ENCODE measurements at regions not wholly inside any gene's neighbourhood (a gene's known extent, or its start where the extent isn't known, plus 50 kb on each side); places are given as distances from the start of the nearest gene placed in this dataset.

DNA sequence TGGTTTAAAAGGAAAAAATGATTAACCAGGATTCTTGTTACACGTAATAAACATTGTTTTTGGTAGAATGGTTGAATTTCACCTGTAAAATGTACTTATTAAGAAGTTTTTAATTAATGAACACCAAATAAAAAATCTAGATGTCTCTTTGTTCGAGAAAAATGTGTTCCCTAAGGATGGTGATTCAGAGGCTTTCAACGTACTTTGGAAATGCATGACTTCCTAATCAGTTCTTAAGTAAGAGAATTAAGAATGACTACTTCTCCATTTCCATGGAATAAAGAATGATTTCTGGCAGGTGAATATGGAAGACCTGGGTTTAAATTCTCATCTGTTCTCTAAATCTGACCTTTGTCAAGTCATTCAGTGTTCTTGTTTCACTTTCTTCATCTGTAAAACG, 428.6 kb downstream of the KCNH5 start:
- no peak for DNase-seq (ENCODE audit: low spot score in 2 of 2)
- Mint-ChIP-seq H3K27ac (ENCODE audit: low read depth) (no peak overlapping the region), H3K9me3 (peaks cover 15% of the 10 kb centered on the region), H3K27me3 (no peaks in the 10 kb centered on the region), H3K4me3 (no peak overlapping the region), H3K4me1 (no peaks in the 10 kb centered on the region), H3K36me3 (ENCODE audit: insufficient read depth) (no peaks in the 10 kb centered on the region)
- ATAC-seq (replicated peaks; ENCODE audit: extremely low read depth, poor library complexity, severe bottlenecking): no peak

DNA sequence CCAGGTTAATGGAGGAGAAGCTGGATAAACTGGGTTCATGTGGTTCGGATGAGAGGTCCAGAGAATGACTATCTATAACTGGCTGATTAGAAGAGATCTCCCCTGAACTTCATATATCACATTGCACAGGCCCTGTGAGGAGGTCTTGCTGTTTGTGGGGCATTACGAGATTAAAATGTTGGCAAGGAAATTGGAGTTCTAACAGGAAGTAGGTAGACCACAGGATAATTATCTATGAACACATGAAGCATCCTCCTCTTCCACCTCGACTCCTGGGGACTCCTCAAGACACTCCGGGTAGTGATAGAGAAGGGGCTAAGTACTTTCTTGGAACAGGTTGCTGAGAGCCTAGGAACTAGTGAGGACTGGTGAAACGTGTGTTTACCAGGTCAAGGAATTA, 418.8 kb downstream of the KCNH5 start:
- no peak overlapping the region for H3K27ac Mint-ChIP-seq (ENCODE audit: low read depth)
- no peaks in the 10 kb centered on the region for H3K27me3 Mint-ChIP-seq
- H3K9me3 Mint-ChIP-seq: peaks cover 26% of the 10 kb centered on the region
- no peaks in the 10 kb centered on the region for H3K4me1 Mint-ChIP-seq
- ATAC-seq (replicated peaks; ENCODE audit: extremely low read depth, poor library complexity, severe bottlenecking) (no peak), DNase-seq (ENCODE audit: low spot score in 2 of 2) (no peak)
- no peak overlapping the region for H3K4me3 Mint-ChIP-seq
- H3K36me3 Mint-ChIP-seq (ENCODE audit: insufficient read depth): no peaks in the 10 kb centered on the region

DNA sequence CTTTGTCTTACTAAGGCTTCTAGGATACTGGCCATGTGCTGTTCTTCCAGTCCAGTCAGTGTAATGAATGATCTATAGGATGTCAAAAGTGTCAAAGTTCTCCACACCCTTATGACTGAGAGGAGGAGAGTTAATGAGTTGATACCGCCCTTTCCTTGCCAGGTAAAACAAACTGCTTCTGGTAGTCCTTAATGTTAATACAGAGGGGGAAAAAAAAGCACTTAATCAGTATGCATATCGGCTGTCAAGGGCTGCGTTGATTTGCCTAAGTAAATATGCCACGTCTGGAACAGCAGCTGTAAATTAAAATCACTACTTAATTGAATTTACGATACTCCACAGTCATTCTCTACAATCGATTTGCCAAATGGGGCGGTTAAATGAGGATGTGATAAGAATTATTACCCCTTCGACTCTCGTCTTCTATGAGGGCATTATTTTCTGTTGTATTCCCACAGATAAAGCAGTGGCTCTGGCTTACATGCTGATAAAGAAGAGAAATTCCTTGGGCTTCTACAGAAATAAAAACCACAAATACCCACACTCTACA, 416.0 kb downstream of the KCNH5 start:
- Mint-ChIP-seq H3K27ac (ENCODE audit: low read depth) (no peak overlapping the region), H3K9me3 (peaks cover 31% of the 10 kb centered on the region), H3K36me3 (ENCODE audit: insufficient read depth) (no peaks in the 10 kb centered on the region), H3K4me3 (no peak overlapping the region), H3K4me1 (no peaks in the 10 kb centered on the region), H3K27me3 (no peaks in the 10 kb centered on the region)
- DNase-seq (ENCODE audit: low spot score in 2 of 2): no peak
- ATAC-seq (replicated peaks; ENCODE audit: extremely low read depth, poor library complexity, severe bottlenecking): no peak

DNA sequence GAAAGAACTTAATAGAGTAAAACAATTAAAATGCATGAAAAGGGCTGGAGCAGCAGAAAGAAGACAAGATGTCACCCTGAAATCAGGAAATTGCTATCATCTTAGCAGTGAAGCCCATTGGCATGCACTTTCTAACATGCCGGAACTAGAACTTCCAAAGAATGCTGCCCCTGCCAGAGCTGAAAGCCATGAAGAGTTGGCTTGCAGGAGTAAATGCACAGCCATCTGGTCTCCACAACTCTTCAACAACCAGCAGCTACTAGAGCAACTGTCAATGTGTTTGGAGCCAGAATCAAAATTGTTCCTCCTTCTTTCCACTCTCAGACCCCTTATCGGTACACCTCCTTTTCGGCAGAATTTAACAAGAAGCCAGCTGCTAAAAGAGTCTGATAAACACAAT, 414.1 kb downstream of the KCNH5 start:
- Mint-ChIP-seq H3K4me3 (no peak overlapping the region), H3K36me3 (ENCODE audit: insufficient read depth) (no peaks in the 10 kb centered on the region)
- no peak for ATAC-seq (replicated peaks; ENCODE audit: extremely low read depth, poor library complexity, severe bottlenecking)

DNA sequence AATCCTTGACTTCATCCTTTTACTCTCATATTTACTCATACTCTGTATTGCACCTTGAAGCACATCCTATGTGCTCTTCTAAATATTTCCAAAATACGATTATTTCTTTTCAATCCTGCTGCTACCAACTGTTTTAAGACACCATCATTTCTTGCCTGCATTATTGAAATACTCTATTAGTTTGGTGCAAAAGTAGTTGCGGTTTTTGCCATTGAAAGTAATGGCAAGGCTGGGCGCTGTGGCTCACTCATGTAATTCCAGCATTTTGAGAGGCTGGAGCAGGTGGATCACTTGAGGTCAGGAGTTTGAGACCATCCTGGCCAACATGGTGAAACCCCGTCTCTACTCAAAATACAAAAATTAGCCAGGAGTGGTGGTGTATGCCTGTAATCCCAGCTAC, 412.5 kb downstream of the KCNH5 start:
- H3K4me1 Mint-ChIP-seq: no peaks in the 10 kb centered on the region
- DNase-seq (ENCODE audit: low spot score in 2 of 2) (no peak), ATAC-seq (replicated peaks; ENCODE audit: extremely low read depth, poor library complexity, severe bottlenecking) (no peak)
- H3K27ac Mint-ChIP-seq (ENCODE audit: low read depth): no peak overlapping the region
- no peaks in the 10 kb centered on the region for H3K36me3 Mint-ChIP-seq (ENCODE audit: insufficient read depth)
- no peaks in the 10 kb centered on the region for H3K27me3 Mint-ChIP-seq
- H3K9me3 Mint-ChIP-seq: peaks cover 22% of the 10 kb centered on the region
- H3K4me3 Mint-ChIP-seq: no peak overlapping the region

More for the DNA sequence above, 414.1 kb downstream of the KCNH5 start:
- H3K9me3 Mint-ChIP-seq: peaks cover 26% of the 10 kb centered on the region
- H3K4me1 Mint-ChIP-seq: no peaks in the 10 kb centered on the region
- no peaks in the 10 kb centered on the region for H3K27me3 Mint-ChIP-seq
- H3K27ac Mint-ChIP-seq (ENCODE audit: low read depth): no peak overlapping the region
- DNase-seq (ENCODE audit: low spot score in 2 of 2): no peak

DNA sequence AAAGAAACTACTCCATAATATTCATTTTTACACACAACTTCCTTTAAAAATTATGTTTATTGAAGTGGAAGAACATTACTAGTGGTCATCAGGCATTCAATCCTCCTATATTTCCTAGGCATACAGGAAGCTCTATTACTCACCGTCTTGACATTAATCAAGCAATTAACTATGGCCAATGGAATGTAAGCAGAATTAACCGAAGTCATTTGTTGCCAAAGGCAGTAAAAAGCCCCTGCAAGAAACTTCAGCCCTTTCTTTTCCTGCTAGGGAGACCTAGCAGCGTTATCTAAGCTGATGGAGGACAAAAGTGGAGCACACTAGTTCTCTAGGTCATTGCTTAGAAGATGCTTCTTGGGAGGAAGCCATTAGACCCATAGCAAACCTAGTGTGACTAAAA, 399.6 kb downstream of the KCNH5 start:
- DNase-seq (ENCODE audit: low spot score in 2 of 2) (no peak), ATAC-seq (replicated peaks; ENCODE audit: extremely low read depth, poor library complexity, severe bottlenecking) (no peak)
- no peak overlapping the region for H3K27ac Mint-ChIP-seq (ENCODE audit: low read depth)
- no peaks in the 10 kb centered on the region for H3K4me1 Mint-ChIP-seq
- H3K36me3 Mint-ChIP-seq (ENCODE audit: insufficient read depth): no peaks in the 10 kb centered on the region
- H3K4me3 Mint-ChIP-seq: no peak overlapping the region
- H3K9me3 Mint-ChIP-seq: peaks cover 5% of the 10 kb centered on the region
- H3K27me3 Mint-ChIP-seq: no peaks in the 10 kb centered on the region

All from central memory CD8-positive, alpha-beta T cell (primary cell).